Immature natural killer cell (primary cell): ENCODE measurements at regions not wholly inside any gene's neighbourhood (a gene's known extent, or its start where the extent isn't known, plus 50 kb on each side); places are given as distances from the start of the nearest gene placed in this dataset.

Experiments used
- DNase-seq, 3 donors: peaks; one replicate each; pipeline ENCODE4 v3.0.0; 2022; ENCODE audit warnings: mixed read lengths in 1 of 3
- H3K27ac Mint-ChIP-seq, 6 donors: one replicate each; pipeline ENCODE4 v1.8.0; 2020; ENCODE audit warnings: mixed read lengths in 6 of 6, mild to moderate bottlenecking in 5 of 6, inconsistent platforms in 4 of 6, moderate library complexity in 3 of 6
- H3K27me3 Mint-ChIP-seq, 3 donors: one replicate each; pipeline ENCODE4 v1.8.0; 2020 to 2021; ENCODE audit warnings: low read depth in 3 of 3, mild to moderate bottlenecking in 3 of 3, mixed read lengths in 3 of 3, moderate library complexity in 3 of 3, inconsistent platforms in 1 of 3
- H3K36me3 Mint-ChIP-seq, 3 donors: one replicate each; pipeline ENCODE4 v1.8.0; 2020; ENCODE audit warnings: mixed read lengths in 3 of 3, inconsistent platforms in 2 of 3, mild to moderate bottlenecking in 2 of 3
- H3K4me1 Mint-ChIP-seq, 2 donors: one replicate each; pipeline ENCODE4 v1.8.0; 2020; ENCODE audit warnings: inconsistent platforms in 2 of 2, mild to moderate bottlenecking in 2 of 2, mixed read lengths in 2 of 2, moderate library complexity in 1 of 2
- H3K4me3 Mint-ChIP-seq, 5 donors: one replicate each; pipeline ENCODE4 v1.8.0; 2020; ENCODE audit warnings: mild to moderate bottlenecking in 5 of 5, mixed read lengths in 5 of 5, inconsistent platforms in 3 of 5, moderate library complexity in 3 of 5
- H3K9me3 Mint-ChIP-seq, 6 donors: one replicate each; pipeline ENCODE4 v1.8.0; 2020; ENCODE audit warnings: mild to moderate bottlenecking in 6 of 6, mixed read lengths in 6 of 6, inconsistent platforms in 4 of 6, moderate library complexity in 3 of 6

DNA sequence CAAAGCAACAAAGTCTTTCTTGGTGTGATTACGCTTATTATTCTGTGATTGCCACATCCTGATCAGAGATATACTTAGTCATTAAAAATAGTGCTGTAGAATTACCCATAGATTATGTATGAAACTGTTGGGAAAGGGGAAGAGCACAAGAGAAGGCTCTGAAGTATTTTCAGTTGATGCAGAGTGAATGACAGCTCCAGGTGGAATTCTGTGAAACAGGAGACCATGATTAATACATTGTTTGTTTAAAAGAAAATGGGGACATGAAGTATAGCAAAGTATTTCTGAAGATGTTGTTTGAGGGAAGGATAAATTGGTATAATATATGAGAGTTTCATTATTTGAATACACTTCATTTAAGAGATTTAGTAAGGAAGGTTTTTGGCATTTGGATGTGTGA, 307.6 kb upstream of the CDH20 start:
- H3K36me3 Mint-ChIP-seq = no peaks in the 10 kb centered on the region
- H3K27me3 Mint-ChIP-seq = peaks cover 0 to 2% (median 0%) of the 10 kb centered on the region in 3 donors
- no peak overlapping the region for H3K27ac Mint-ChIP-seq
- H3K4me3 Mint-ChIP-seq = no peak overlapping the region
- H3K4me1 Mint-ChIP-seq = no peaks in the 10 kb centered on the region
- H3K9me3 Mint-ChIP-seq = peaks cover 2 to 68% (median 16%) of the 10 kb centered on the region in 6 donors
- no peak for DNase-seq

DNA sequence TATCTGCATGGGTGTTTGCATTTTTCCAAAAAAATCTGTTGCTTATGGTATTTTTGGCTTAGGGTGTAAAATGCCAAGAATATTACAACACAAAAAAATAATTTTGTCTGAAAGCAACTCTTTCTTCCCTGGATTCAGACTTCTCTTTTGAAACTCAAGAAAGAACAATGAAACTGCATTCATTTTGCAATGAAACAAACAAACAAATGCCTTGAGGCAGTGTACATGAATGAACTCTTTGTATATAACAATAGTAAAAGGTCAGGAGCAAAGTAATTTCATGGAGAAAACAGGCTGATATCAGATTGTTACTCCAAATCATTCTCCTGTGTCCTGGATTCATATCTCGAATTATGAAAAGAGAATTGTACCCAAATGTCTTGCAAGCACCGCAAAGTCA, 301.6 kb upstream of the CDH20 start:
- Mint-ChIP-seq H3K4me1 (no peaks in the 10 kb centered on the region), H3K9me3 (peaks cover 2 to 42% (median 11%) of the 10 kb centered on the region in 6 donors), H3K27me3 (no peaks in the 10 kb centered on the region), H3K36me3 (no peaks in the 10 kb centered on the region), H3K4me3 (no peak overlapping the region), H3K27ac (no peak overlapping the region)
- no peak for DNase-seq

DNA sequence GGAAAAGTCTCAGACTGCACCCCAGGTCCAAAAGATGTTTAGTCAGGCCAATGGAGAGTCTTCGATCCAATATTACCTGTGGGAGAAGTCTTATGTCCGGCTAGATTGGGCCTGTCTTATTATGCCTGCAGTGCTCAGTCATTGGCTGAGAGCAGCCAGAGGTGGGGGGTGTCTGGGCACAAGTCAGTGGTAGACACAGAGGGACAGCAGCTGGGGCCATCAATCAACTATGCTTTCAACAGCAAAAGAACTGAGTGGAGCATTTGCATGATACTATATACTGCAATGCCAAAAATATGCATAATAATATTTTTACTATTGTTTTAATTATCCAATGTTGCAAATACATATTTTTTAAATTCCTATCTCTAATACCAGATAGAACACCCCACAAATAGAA, 298.6 kb upstream of the CDH20 start:
- Mint-ChIP-seq H3K9me3 (peaks cover 6 to 33% (median 12%) of the 10 kb centered on the region in 6 donors), H3K27ac (no peak overlapping the region), H3K27me3 (no peaks in the 10 kb centered on the region), H3K36me3 (no peaks in the 10 kb centered on the region), H3K4me3 (no peak overlapping the region), H3K4me1 (no peaks in the 10 kb centered on the region)
- DNase-seq = no peak

DNA sequence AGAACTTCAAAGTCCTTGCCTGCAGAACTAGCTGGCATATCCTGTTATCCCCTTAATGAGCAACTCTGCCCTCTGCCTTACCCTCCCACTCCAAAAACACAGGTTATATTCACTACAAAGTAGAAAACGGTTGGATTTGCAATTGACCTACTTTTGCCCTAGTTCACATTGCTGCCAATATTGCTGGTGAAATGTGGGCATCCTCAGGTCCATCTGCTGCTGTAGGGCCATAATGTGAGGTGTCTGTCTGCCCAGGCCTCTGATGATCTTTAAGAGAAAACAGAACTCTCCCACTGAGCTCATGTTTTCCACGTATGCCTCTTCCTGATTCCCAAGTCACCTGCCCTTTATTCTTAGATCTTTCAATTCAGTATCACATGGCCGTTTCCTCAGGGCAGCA, 294.0 kb upstream of the CDH20 start:
- H3K36me3 Mint-ChIP-seq = no peaks in the 10 kb centered on the region
- no peak overlapping the region for H3K4me3 Mint-ChIP-seq
- no peak overlapping the region for H3K27ac Mint-ChIP-seq
- peaks cover 2 to 21% (median 10%) of the 10 kb centered on the region in 6 donors for H3K9me3 Mint-ChIP-seq
- DNase-seq = no peak
- H3K27me3 Mint-ChIP-seq = no peaks in the 10 kb centered on the region
- H3K4me1 Mint-ChIP-seq = no peaks in the 10 kb centered on the region

DNA sequence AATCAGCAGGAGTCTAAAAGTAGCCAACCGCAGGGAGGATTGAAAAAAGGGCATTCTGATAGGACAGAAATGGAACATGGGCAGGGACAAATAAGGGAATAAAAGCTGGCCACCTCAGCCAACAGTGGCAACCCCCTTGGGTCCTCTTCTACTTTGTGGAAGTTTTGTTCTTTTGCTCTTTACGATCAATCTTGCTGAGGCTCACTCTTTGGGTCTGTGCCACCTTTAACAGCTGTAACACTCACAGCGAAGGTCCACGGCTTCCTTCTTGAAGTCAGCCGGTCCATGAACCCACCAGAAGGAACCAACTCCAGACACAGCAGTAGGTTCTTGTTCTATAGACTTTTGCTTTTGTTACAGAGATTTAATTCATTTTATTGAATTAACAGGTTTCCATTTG, 285.4 kb upstream of the CDH20 start:
- DNase-seq = no peak
- H3K9me3 Mint-ChIP-seq = peaks cover 5 to 42% (median 15%) of the 10 kb centered on the region in 6 donors

DNA sequence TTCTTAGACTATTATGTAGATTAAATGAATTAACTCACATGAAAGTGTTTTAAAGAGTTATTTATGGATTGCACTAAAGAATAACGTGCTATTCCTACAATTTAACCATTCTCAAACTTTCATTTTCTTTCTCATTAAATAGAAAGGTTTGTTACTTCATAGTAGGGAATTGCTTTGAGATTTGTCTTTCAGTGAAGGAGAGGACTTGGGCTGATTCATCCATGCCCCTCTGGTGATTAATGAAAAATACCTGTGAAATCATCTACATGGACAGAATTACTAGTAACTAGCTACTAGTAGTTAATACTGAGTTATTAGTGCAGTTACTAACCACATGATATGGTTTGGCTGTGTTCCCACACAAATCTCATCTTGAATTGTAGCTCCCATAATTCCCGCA, 275.8 kb upstream of the CDH20 start:
- Mint-ChIP-seq H3K9me3 (peaks cover 0 to 26% (median 11%) of the 10 kb centered on the region in 6 donors), H3K27me3 (peaks cover 0 to 2% (median 0%) of the 10 kb centered on the region in 3 donors), H3K36me3 (no peaks in the 10 kb centered on the region), H3K4me3 (no peak overlapping the region), H3K27ac (no peak overlapping the region), H3K4me1 (no peaks in the 10 kb centered on the region)
- DNase-seq = no peak

More for the DNA sequence above, 285.4 kb upstream of the CDH20 start:
- Mint-ChIP-seq H3K36me3 (no peaks in the 10 kb centered on the region), H3K4me3 (no peak overlapping the region), H3K27me3 (no peaks in the 10 kb centered on the region), H3K27ac (no peak overlapping the region), H3K4me1 (no peaks in the 10 kb centered on the region)

DNA sequence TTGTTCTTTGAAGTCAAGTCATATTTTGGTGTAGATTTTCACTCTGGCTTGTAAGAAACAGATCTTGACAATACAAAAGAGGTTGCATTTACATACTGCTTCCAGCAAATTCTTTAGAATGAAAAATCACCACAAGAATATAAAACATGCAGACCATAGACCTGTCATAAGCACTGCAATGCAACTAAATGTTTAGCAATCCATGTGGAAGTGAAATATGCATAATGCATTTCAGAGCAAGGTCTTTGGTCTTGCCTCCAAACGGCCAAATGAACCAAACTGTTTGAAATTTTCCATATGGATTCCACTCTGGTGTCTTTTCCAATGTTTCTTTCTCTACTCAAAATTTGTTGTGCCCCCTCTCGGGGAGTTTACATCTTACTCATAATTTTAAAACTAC, 271.0 kb upstream of the CDH20 start:
- H3K4me1 Mint-ChIP-seq = no peaks in the 10 kb centered on the region
- H3K36me3 Mint-ChIP-seq = no peaks in the 10 kb centered on the region
- H3K4me3 Mint-ChIP-seq = no peak overlapping the region
- peaks cover 0 to 2% (median 0%) of the 10 kb centered on the region in 3 donors for H3K27me3 Mint-ChIP-seq
- no peak overlapping the region for H3K27ac Mint-ChIP-seq
- H3K9me3 Mint-ChIP-seq = peaks cover 0 to 38% (median 9%) of the 10 kb centered on the region in 6 donors
- DNase-seq = no peak

DNA sequence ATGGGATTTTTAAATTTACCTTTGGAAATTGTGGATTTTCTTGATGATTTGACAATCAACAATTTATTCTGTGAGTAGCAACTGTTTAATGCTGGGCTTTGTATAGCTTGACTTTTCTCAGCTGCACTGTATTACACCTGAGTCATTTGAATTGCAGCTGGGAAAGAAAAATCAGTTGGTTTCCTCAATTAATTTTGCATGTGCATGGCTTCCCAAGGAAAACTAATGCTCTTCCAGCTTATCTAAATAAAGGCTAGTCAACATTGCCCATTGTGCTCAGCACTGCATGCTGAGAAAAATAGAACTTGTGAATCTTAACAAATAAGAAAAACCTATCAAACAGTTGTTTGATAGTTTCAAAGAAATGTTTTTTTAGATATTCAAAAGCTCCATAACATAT, 268.3 kb upstream of the CDH20 start:
- Mint-ChIP-seq H3K36me3 (no peaks in the 10 kb centered on the region), H3K4me3 (no peak overlapping the region), H3K4me1 (no peaks in the 10 kb centered on the region)

GRCh38 chr18:61076986-61077385, 256.2 kb upstream of the CDH20 start:
- peaks cover 3 to 22% (median 8%) of the 10 kb centered on the region in 6 donors for H3K9me3 Mint-ChIP-seq
- no peak overlapping the region for H3K27ac Mint-ChIP-seq
- no peak for DNase-seq
- H3K27me3 Mint-ChIP-seq = no peaks in the 10 kb centered on the region
- no peaks in the 10 kb centered on the region for H3K36me3 Mint-ChIP-seq
- no peaks in the 10 kb centered on the region for H3K4me1 Mint-ChIP-seq
- no peak overlapping the region for H3K4me3 Mint-ChIP-seq

More for the DNA sequence above, 268.3 kb upstream of the CDH20 start:
- Mint-ChIP-seq H3K27ac (no peak overlapping the region), H3K9me3 (peaks cover 0 to 45% (median 9%) of the 10 kb centered on the region in 6 donors), H3K27me3 (no peaks in the 10 kb centered on the region)
- no peak for DNase-seq

- DNase-seq = no peak
- Mint-ChIP-seq H3K27ac (no peak overlapping the region), H3K4me3 (no peak overlapping the region), H3K27me3 (no peaks in the 10 kb centered on the region), H3K36me3 (no peaks in the 10 kb centered on the region), H3K9me3 (peaks cover 0 to 8% (median under 1%) of the 10 kb centered on the region in 6 donors), H3K4me1 (no peaks in the 10 kb centered on the region)
Observed at GRCh38 chr18:61079714-61080113, 253.5 kb upstream of the CDH20 start.

DNA sequence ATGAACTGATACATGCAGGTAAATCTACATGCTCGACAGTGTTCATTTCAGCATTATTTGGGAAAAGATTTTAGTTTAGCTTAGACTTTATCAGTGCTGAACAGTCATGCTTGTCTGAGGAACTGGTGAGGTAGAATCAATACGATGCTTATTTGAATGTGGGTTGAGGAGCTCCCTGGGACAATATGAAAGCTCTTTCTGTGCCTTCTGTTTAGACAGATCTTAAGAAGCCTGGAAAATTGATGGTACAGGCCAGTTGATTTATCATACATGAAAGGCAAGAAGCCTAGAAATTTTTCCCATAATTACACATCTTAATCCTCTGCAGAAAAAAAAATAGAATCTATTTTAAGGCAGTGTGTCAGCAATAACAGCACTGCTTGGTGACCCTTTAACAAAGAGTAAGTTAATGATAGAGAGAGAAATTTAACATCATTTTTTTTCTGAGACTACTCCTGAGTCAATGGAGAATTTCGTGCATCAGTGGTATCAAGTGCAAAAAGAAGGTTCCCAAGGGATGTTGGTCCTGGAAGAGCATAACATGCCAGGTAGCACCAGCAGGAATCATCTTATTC, 252.2 kb upstream of the CDH20 start:
- no peak overlapping the region for H3K4me3 Mint-ChIP-seq
- no peaks in the 10 kb centered on the region for H3K4me1 Mint-ChIP-seq
- H3K9me3 Mint-ChIP-seq = peaks cover 0 to 8% (median under 1%) of the 10 kb centered on the region in 6 donors
- no peak overlapping the region for H3K27ac Mint-ChIP-seq
- no peaks in the 10 kb centered on the region for H3K27me3 Mint-ChIP-seq
- H3K36me3 Mint-ChIP-seq = no peaks in the 10 kb centered on the region
- DNase-seq = no peak

DNA sequence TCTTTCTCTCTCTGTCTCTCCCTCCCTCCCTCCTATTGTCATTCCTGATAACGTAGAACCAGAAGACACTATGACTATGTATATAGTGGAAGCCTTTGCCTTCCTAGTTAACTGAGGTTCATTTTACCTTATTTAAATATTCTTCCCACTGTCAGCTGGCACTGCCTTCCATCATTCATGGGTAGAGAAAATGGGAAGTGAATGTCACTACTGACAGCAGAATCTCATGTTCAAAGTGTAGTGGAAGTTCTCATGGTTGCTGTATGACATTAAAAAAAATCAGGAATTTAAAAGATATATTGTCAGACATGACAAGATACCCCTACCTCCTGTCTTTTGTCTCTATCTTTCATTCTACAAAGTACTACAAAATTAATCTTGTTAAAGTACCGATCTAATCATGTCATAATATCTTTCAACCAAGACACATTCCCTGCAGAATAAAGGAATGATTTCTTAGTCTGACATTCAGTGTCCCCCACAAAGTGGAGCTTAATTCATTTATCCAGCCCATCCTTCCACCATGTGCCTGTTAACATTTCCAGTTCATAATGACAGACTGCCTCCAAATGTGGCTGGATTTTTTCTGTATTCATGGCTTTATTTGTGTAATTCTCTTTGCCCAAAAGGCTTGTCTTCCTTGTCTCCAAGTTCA, 250.1 kb upstream of the CDH20 start:
- DNase-seq = no peak
- Mint-ChIP-seq H3K36me3 (no peaks in the 10 kb centered on the region), H3K4me1 (no peaks in the 10 kb centered on the region), H3K27me3 (peaks cover 0 to 2% (median 1%) of the 10 kb centered on the region in 3 donors), H3K4me3 (no peak overlapping the region), H3K9me3 (peaks cover 0 to 4% (median 0%) of the 10 kb centered on the region in 6 donors), H3K27ac (no peak overlapping the region)

- Mint-ChIP-seq H3K4me1 (no peaks in the 10 kb centered on the region), H3K27ac (no peak overlapping the region), H3K36me3 (no peaks in the 10 kb centered on the region), H3K4me3 (no peak overlapping the region), H3K27me3 (peaks cover 2 to 5% (median 3%) of the 10 kb centered on the region in 3 donors), H3K9me3 (peaks cover 0 to 7% (median 0%) of the 10 kb centered on the region in 6 donors)
- no peak for DNase-seq
Observed at GRCh38 chr18:61085036-61085435, 248.2 kb upstream of the CDH20 start.

DNA sequence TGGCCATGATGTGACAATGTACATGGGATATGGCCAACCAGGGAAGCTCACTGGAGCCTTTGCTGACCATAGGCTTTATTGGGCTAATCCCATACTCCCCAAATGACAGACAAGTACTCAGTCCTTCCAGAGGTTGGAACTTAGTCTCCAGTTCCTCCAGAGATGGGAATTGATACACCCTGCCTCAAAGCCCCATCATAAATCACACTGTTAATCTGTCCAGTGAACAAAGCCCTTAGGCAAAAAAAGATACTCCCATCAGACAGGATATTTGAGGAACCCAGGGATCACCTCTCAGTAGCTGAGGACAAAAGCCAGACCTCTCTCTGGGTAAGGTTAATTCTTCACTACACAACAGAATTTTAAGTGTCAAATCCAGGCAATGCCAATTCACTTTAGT, 247.5 kb upstream of the CDH20 start:
- Mint-ChIP-seq H3K27me3 (peaks cover 2 to 5% (median 3%) of the 10 kb centered on the region in 3 donors), H3K9me3 (peaks cover 0 to 7% (median 0%) of the 10 kb centered on the region in 6 donors), H3K4me3 (no peak overlapping the region), H3K4me1 (no peaks in the 10 kb centered on the region), H3K36me3 (no peaks in the 10 kb centered on the region), H3K27ac (no peak overlapping the region)
- no peak for DNase-seq

DNA sequence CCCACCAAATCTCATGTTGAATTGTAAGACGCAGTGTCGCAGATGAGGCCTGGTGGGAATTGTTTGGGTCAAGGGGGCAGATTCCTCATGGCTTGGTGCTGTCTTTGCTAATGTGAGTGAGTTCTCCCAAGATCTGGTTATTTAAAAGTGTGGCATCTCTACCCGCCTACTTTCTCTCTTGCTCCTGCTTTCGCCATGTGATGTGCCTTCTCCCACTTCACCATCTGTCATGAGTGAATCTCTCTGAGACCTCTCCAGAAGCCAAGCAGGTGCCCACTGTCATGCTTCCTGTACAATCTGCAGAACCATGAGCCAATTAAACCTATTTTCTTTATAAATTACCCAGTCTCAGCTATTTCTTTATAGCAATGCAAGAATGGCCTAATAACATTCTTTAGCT, 246.6 kb upstream of the CDH20 start:
- peaks cover 0 to 7% (median 0%) of the 10 kb centered on the region in 6 donors for H3K9me3 Mint-ChIP-seq
- H3K4me1 Mint-ChIP-seq = no peaks in the 10 kb centered on the region
- no peak overlapping the region for H3K4me3 Mint-ChIP-seq
- no peak for DNase-seq
- H3K36me3 Mint-ChIP-seq = no peaks in the 10 kb centered on the region
- peaks cover 2 to 5% (median 3%) of the 10 kb centered on the region in 3 donors for H3K27me3 Mint-ChIP-seq
- no peak overlapping the region for H3K27ac Mint-ChIP-seq
